C4-2B (cell line): ENCODE measurements at regions not wholly inside any gene's neighbourhood (a gene's known extent, or its start where the extent isn't known, plus 50 kb on each side); places are given as distances from the start of the nearest gene placed in this dataset.

ENCODE experiments used
- ZFX ChIP-seq: fragments of 450-650 bp; IDR thresholded peaks from 2 replicates; pipeline ENCODE4 v1.6.1; 2017
- TF ChIP-seq, protein P1 (sequence below): fragments of 450-650 bp; conservative IDR thresholded peaks from 2 replicates; pipeline ENCODE4 v1.5.1; 2017; ENCODE audit warnings: mild to moderate bottlenecking

DNA sequence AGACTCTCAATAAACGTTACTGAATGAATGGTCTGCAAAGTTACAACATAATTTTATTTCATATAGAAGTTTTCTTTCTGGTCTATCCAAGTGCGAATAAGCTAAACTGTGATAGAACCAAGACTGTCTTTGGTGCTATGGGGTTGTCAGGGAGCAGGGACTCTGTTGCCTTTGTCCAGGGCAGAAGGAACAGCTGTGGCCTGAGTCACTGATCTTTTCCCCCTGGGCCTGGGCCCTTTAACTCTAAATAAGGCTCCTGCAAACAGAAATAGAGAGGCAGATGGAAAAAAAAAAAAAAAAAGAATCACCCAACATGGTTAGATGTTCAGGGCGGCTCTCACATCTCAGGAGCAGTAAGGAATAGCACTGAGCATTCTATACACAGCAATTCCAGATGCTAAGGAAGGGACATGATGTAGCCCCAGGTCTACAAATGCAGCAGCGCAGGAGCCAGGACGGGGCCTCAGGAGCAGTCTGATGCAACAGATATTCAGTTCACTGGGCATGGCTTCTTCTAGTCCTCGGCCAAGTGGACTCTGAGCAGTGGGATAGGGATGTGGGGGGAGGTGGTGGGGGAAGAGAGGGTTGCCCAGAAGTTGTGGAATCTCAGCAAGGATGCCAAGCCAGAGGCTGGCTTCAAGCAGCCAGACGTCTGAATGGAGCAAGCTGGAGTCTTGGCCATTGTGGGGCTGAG lies 247.1 kb upstream of the SIX2 start:
- TF ChIP-seq ZFX = no peak
- TF ChIP-seq, protein P1, sequence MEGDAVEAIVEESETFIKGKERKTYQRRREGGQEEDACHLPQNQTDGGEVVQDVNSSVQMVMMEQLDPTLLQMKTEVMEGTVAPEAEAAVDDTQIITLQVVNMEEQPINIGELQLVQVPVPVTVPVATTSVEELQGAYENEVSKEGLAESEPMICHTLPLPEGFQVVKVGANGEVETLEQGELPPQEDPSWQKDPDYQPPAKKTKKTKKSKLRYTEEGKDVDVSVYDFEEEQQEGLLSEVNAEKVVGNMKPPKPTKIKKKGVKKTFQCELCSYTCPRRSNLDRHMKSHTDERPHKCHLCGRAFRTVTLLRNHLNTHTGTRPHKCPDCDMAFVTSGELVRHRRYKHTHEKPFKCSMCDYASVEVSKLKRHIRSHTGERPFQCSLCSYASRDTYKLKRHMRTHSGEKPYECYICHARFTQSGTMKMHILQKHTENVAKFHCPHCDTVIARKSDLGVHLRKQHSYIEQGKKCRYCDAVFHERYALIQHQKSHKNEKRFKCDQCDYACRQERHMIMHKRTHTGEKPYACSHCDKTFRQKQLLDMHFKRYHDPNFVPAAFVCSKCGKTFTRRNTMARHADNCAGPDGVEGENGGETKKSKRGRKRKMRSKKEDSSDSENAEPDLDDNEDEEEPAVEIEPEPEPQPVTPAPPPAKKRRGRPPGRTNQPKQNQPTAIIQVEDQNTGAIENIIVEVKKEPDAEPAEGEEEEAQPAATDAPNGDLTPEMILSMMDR = no peak
